ENCODE measurements at regions not wholly inside any gene's neighbourhood (a gene's known extent, or its start where the extent isn't known, plus 50 kb on each side); places are given as distances from the start of the nearest gene placed in this dataset.

DNA sequence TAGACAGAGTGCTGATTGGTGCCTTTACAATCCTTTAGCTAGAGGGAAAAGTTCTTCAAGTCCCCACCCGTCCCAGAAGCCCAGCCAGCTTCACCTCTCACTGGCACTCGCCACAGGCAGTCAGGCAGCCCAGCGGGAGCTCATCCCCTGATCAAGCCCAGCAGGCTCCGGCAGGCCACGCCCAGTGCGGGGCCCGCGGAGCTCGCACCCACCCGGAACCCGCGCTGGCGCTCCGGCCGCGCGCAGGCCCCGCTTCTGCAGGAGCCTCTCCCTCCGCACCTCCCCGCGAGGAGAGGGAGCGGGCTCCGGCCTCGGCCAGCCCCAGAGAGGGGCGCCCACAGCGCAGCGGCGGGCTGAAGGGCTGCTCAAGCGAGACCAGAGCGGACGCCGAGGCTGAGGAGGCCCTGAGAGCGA is 202.4 kb upstream of the PDGFD start:
- Mint-ChIP-seq H3K27me3 (ENCODE audit: low read depth, unreplicated experiment) (no peaks in the 10 kb centered on the region), H3K9me3 (ENCODE audit: unreplicated experiment) (no peaks in the 10 kb centered on the region), H3K4me3 (ENCODE audit: unreplicated experiment) (no peak overlapping the region), H3K36me3 (ENCODE audit: low read depth, unreplicated experiment) (no peaks in the 10 kb centered on the region), H3K27ac (ENCODE audit: unreplicated experiment) (no peak overlapping the region), H3K4me1 (ENCODE audit: low read depth, unreplicated experiment) (no peaks in the 10 kb centered on the region)
- Histone ChIP-seq H4K20me1 (ENCODE audit: insufficient read depth, low read length) (no peaks in the 10 kb centered on the region), H3K27me3 (ENCODE audit: insufficient read depth, low read length) (no peaks in the 10 kb centered on the region), H3K4me1 (ENCODE audit: insufficient read depth, low read length) (no peaks in the 10 kb centered on the region), H3K4me3 (ENCODE audit: insufficient read depth, low read depth, low read length) (no peak overlapping the region), H3K79me2 (ENCODE audit: insufficient read depth, low read length) (no peaks in the 10 kb centered on the region), H3K36me3 (ENCODE audit: insufficient read depth, low read length) (no peaks in the 10 kb centered on the region), H3K9me3 (ENCODE audit: insufficient read depth, low read depth, low read length) (no peaks in the 10 kb centered on the region), H2AFZ (ENCODE audit: low read depth, low read length) (no peak overlapping the region), H3K9ac (ENCODE audit: low read length) (no peak overlapping the region), H3K27ac (ENCODE audit: low read depth, low read length) (no peak overlapping the region), H3K4me2 (ENCODE audit: low read length) (no peak overlapping the region)
- DNase-seq (ENCODE audit: low read depth) (no peak), FAIRE-seq (no peak)
- TF ChIP-seq, protein P1, sequence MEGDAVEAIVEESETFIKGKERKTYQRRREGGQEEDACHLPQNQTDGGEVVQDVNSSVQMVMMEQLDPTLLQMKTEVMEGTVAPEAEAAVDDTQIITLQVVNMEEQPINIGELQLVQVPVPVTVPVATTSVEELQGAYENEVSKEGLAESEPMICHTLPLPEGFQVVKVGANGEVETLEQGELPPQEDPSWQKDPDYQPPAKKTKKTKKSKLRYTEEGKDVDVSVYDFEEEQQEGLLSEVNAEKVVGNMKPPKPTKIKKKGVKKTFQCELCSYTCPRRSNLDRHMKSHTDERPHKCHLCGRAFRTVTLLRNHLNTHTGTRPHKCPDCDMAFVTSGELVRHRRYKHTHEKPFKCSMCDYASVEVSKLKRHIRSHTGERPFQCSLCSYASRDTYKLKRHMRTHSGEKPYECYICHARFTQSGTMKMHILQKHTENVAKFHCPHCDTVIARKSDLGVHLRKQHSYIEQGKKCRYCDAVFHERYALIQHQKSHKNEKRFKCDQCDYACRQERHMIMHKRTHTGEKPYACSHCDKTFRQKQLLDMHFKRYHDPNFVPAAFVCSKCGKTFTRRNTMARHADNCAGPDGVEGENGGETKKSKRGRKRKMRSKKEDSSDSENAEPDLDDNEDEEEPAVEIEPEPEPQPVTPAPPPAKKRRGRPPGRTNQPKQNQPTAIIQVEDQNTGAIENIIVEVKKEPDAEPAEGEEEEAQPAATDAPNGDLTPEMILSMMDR (IDR thresholded peaks at IDR 0.05; ENCODE audit: insufficient read depth, low read depth, low read length), result no peak
- TF ChIP-seq EZH2 (IDR thresholded peaks at IDR 0.05; ENCODE audit: insufficient read depth, low read length), result no peak

DNA sequence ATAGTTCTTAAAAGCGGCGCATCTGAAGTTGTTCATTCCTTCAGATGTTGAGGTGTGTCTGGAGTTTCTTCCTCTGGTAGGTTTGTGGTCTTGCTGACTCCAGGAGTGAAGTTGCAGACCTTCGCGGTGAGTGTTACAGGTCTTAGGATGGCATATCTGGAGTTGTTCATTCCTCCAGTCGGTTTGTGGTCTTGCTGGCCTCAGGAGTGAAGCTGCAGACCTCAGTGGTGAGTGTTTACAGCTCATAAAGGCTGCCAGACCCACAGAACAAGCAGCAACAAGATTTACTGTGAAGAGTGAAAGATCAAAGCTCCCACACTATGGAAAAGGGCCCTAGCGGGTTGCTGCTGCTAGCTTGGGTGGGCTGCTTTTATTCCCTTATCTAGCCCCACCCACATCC is 201.7 kb upstream of the PDGFD start:
- Histone ChIP-seq H3K27me3 (ENCODE audit: insufficient read depth, low read length) (no peaks in the 10 kb centered on the region), H3K36me3 (ENCODE audit: insufficient read depth, low read length) (no peaks in the 10 kb centered on the region), H3K4me3 (ENCODE audit: insufficient read depth, low read depth, low read length) (no peak overlapping the region), H3K4me2 (ENCODE audit: low read length) (no peak overlapping the region), H3K9ac (ENCODE audit: low read length) (no peak overlapping the region), H2AFZ (ENCODE audit: low read depth, low read length) (no peak overlapping the region), H3K27ac (ENCODE audit: low read depth, low read length) (no peak overlapping the region), H4K20me1 (ENCODE audit: insufficient read depth, low read length) (no peaks in the 10 kb centered on the region), H3K79me2 (ENCODE audit: insufficient read depth, low read length) (no peaks in the 10 kb centered on the region), H3K4me1 (ENCODE audit: insufficient read depth, low read length) (no peaks in the 10 kb centered on the region), H3K9me3 (ENCODE audit: insufficient read depth, low read depth, low read length) (no peaks in the 10 kb centered on the region)
- no peak overlapping the region for H3K4me3 Mint-ChIP-seq (ENCODE audit: unreplicated experiment)
- FAIRE-seq (no peak), DNase-seq (ENCODE audit: low read depth) (peak; percentile 2)
- H3K27me3 Mint-ChIP-seq (ENCODE audit: low read depth, unreplicated experiment), result no peaks in the 10 kb centered on the region
- no peak overlapping the region for H3K27ac Mint-ChIP-seq (ENCODE audit: unreplicated experiment)
- H3K9me3 Mint-ChIP-seq (ENCODE audit: unreplicated experiment), result no peaks in the 10 kb centered on the region
- no peaks in the 10 kb centered on the region for H3K4me1 Mint-ChIP-seq (ENCODE audit: low read depth, unreplicated experiment)
- TF ChIP-seq, protein P1 (IDR thresholded peaks at IDR 0.05; ENCODE audit: insufficient read depth, low read depth, low read length), result no peak
- no peak for TF ChIP-seq EZH2 (IDR thresholded peaks at IDR 0.05; ENCODE audit: insufficient read depth, low read length)
- H3K36me3 Mint-ChIP-seq (ENCODE audit: low read depth, unreplicated experiment), result no peaks in the 10 kb centered on the region

DNA sequence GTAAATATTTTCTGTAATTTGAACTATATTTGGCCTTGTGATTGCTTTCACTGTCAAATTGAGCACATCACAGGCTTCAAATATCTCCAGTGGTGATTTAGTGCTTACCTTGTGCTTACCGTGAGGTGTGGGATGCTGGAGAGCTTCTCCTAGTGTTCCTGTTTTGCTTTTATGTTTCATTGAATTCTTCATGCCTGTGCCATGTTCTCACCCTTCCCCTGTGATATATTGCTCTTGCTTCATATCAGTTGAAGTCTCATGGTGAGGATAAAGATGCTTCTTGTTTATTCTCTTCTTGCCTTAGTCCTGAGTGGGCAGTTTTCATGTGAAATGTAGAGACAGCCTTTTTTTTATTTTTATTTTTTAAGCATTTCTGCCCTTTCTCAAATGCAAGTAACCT is 198.0 kb upstream of the PDGFD start:
- H3K27ac Mint-ChIP-seq (ENCODE audit: unreplicated experiment), result no peak overlapping the region
- H3K27me3 Mint-ChIP-seq (ENCODE audit: low read depth, unreplicated experiment), result no peaks in the 10 kb centered on the region
- Histone ChIP-seq H3K79me2 (ENCODE audit: insufficient read depth, low read length) (no peaks in the 10 kb centered on the region), H3K27ac (ENCODE audit: low read depth, low read length) (no peak overlapping the region), H3K27me3 (ENCODE audit: insufficient read depth, low read length) (no peaks in the 10 kb centered on the region), H2AFZ (ENCODE audit: low read depth, low read length) (no peak overlapping the region), H3K4me2 (ENCODE audit: low read length) (no peak overlapping the region), H3K9ac (ENCODE audit: low read length) (no peak overlapping the region), H3K4me1 (ENCODE audit: insufficient read depth, low read length) (no peaks in the 10 kb centered on the region), H3K36me3 (ENCODE audit: insufficient read depth, low read length) (no peaks in the 10 kb centered on the region), H3K9me3 (ENCODE audit: insufficient read depth, low read depth, low read length) (no peaks in the 10 kb centered on the region), H4K20me1 (ENCODE audit: insufficient read depth, low read length) (no peaks in the 10 kb centered on the region), H3K4me3 (ENCODE audit: insufficient read depth, low read depth, low read length) (no peak overlapping the region)
- DNase-seq (ENCODE audit: low read depth) (no peak), FAIRE-seq (no peak)
- no peak overlapping the region for H3K4me3 Mint-ChIP-seq (ENCODE audit: unreplicated experiment)
- no peak for TF ChIP-seq EZH2 (IDR thresholded peaks at IDR 0.05; ENCODE audit: insufficient read depth, low read length)
- TF ChIP-seq, protein P1 (IDR thresholded peaks at IDR 0.05; ENCODE audit: insufficient read depth, low read depth, low read length), result no peak
- H3K4me1 Mint-ChIP-seq (ENCODE audit: low read depth, unreplicated experiment), result no peaks in the 10 kb centered on the region
- H3K36me3 Mint-ChIP-seq (ENCODE audit: low read depth, unreplicated experiment), result no peaks in the 10 kb centered on the region
- H3K9me3 Mint-ChIP-seq (ENCODE audit: unreplicated experiment), result no peaks in the 10 kb centered on the region
